GM21529 (cell line): ENCODE measurements at regions not wholly inside any gene's neighbourhood (a gene's known extent, or its start where the extent isn't known, plus 50 kb on each side); places are given as distances from the start of the nearest gene placed in this dataset.
"Not testable (repeated sequence)": the region's sequence is repeated elsewhere in the genome, so short reads cannot be mapped to it uniquely, and the experiment has no call there.

Source experiments
- ATAC-seq: cut with Tn5 transposase; IDR thresholded peaks from one replicate; pipeline ENCODE4 v1.9.1; 2021; ENCODE audit not compliant: unreplicated experiment

GRCh38 chr7:119758254-119758653 is 514.7 kb upstream of the KCND2 start:
- no peak for ATAC-seq

- no peak for ATAC-seq
Measured at GRCh38 chr7:119761776-119762175, 511.2 kb upstream of the KCND2 start.

GRCh38 chr7:119782286-119782685 is 490.7 kb upstream of the KCND2 start:
- ATAC-seq, result no peak

- no peak for ATAC-seq
Measured at GRCh38 chr7:119783799-119784198, 489.2 kb upstream of the KCND2 start.

- ATAC-seq, result no peak
Measured at GRCh38 chr7:119802147-119802546, 470.8 kb upstream of the KCND2 start.

GRCh38 chr7:119825091-119825655 is 447.8 kb upstream of the KCND2 start:
- ATAC-seq, result no peak

- no peak for ATAC-seq
Measured at GRCh38 chr7:119826547-119826946, 446.4 kb upstream of the KCND2 start.

- ATAC-seq, result no peak
Measured at GRCh38 chr7:119838444-119838843, 434.5 kb upstream of the KCND2 start.

GRCh38 chr7:119842337-119842736 is 430.6 kb upstream of the KCND2 start:
- ATAC-seq, result no peak

GRCh38 chr7:119842786-119843185 is 430.2 kb upstream of the KCND2 start:
- ATAC-seq, result no peak

- ATAC-seq, result no peak
Measured at GRCh38 chr7:119861385-119861784, 411.6 kb upstream of the KCND2 start.

- ATAC-seq, result no peak
Measured at GRCh38 chr7:119868387-119868786, 404.6 kb upstream of the KCND2 start.

- no peak for ATAC-seq
Measured at GRCh38 chr7:119879835-119880234, 393.1 kb upstream of the KCND2 start.

GRCh38 chr7:119886007-119886406 is 387.0 kb upstream of the KCND2 start:
- ATAC-seq, result no peak

GRCh38 chr7:119886525-119886924 is 386.4 kb upstream of the KCND2 start:
- not testable (repeated sequence) for ATAC-seq

- ATAC-seq, result no peak
Measured at GRCh38 chr7:119888251-119888650, 384.7 kb upstream of the KCND2 start.

- no peak for ATAC-seq
Measured at GRCh38 chr7:119890631-119891030, 382.3 kb upstream of the KCND2 start.

GRCh38 chr7:119895320-119895719 is 377.7 kb upstream of the KCND2 start:
- no peak for ATAC-seq

- ATAC-seq, result no peak
Measured at GRCh38 chr7:119896386-119896785, 376.6 kb upstream of the KCND2 start.

GRCh38 chr7:119900996-119901672 is 371.8 kb upstream of the KCND2 start:
- ATAC-seq, result no peak

GRCh38 chr7:119903085-119903484 is 369.9 kb upstream of the KCND2 start:
- no peak for ATAC-seq

GRCh38 chr7:119905495-119905894 is 367.5 kb upstream of the KCND2 start:
- no peak for ATAC-seq

GRCh38 chr7:119908948-119909347 is 364.0 kb upstream of the KCND2 start:
- ATAC-seq, result no peak
